Stimulated activated CD8-positive, alpha-beta memory T cell treated with anti-CD3 and anti-CD28 coated beads, Interleukin-7, amount 100 ng/mL, for 4 hours (primary cell): ENCODE measurements at regions not wholly inside any gene's neighbourhood (a gene's known extent, or its start where the extent isn't known, plus 50 kb on each side); places are given as distances from the start of the nearest gene placed in this dataset.

ENCODE experiments used
- DNase-seq, 2 donors: peaks; one replicate each; pipeline ENCODE4 v3.0.0-alpha.2; 2020; ENCODE audit warnings: low read depth in 2 of 2

DNA sequence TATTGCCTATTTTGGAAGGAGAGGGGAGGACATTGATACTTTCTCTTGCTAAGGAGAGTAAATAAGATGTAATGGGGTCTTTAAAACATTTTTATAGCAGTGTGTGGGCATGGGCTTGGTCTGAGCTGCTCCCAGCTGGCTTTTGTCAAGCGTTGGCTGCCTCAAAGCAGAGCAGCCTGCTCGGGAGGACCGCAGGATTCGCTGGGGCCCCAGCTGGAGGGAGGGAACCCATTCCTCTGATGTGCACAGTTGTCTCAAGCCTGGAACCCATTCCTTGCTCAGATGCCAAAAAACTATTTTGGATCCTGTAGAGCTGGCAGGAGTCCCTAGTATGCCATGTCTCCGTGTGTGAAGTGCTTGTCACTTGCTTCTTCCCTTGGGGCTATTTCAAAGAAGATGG, 59.4 kb upstream of the RMDN2 start:
- no peak for DNase-seq

DNA sequence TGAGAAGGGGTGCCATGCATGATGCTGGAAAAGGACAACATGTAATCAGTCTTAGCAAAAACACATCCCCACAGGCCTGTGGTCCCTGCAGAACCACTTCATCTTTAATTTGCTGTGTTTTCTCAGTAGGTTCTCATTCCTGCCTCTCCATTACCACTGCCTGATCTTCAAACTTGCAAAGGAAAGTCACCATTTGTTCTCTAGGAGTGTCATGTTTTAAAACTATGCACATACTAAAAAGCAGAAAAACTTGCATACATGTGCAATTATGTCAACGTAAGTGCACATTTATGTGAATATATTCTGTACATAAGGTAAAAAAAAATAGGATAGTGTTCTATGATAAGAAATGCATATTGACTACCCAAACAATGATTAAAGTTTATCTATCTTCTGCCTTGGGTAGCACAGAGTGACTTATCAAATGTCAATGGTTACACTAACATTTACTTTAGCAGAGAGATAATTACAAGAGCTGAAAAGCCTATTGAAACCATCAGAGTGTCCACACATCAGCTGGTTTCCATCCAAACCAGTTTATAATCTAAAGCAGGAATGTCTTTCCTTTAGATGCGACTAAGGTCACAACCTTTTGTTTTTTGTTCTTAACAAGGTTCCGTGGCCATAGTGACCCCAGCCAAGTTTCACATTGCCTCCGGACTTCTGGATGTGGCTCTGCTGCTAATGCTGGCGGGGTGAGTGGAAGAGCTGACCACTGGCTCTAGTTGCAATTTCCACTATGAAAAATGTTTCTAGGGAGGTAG, 58.7 kb upstream of the RMDN2 start:
- DNase-seq, result no peak

DNA sequence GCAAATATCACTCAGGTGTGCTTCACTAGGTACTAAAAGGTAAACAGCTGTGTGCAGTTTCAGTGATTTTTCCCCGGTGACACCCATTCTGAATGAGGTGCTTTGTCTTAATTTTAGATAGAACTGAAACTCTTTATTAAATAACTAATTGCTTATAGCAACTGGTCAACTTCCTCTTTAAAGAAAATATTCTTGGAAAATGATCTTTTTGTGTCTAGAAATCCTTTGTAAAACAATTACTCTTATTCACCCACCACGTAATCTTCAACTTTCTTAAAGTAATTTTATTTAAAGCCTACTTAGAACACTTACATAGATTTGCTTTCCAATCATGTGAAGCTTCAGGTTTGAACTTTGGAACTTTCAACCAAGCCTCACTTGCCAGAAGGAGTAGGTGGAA, 57.9 kb upstream of the RMDN2 start:
- DNase-seq, result no peak

DNA sequence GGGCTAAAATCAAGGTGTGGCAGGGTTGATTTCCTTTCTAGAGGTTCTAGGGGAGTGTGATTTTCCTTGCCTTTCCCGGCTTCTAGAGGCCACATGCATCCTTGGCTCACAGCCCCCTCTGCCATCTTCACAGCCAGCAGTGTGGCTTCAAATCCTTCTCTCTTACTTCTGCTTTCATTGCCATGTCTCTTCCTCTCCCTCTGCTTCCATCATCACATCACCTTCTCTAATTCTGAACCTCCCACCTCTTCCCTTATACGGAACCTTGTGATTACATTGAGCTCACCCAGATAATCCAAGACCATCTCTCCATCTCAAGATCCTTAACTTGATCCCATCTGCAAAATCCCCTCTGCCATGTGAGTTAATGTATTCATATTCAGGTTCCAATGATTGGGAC, 56.2 kb upstream of the RMDN2 start:
- DNase-seq, result no peak

DNA sequence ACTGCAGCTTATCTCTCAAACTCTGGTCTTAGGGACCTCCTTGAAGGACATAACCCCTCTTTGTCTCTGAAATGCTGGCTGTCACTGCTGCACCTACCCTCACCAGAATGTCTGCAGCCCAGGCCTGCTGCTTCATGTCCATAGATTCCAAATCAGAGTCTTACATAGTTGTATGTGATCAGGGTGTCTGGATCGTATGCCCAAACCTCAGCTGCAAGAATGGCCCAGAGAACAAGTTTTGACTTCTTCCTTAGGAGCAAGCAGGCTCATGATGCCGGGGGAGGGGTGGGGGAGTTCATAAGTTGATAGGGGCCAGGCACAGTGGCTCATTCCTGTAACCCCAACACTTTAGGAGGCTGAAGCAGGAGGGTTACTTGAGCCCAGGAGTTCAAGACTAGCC, 55.8 kb upstream of the RMDN2 start:
- no peak for DNase-seq

DNA sequence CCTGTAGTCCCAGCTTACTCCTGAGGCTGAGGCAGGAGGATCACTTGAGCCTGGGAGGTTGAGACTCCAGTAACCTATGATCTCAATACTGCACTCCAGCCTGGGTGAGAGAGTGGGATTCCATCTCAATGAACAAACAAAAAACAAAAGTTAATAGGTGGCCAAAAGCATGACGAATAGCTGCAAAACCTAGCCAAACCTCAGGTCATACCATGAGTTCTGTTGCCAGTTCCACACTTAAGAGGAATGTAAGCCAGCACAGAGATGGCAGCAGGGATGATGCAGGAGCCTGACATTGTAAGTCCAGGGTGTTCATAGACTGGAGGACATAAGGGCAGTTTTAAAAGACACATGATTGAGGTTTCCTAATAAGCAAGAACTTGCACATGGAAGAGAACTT, 55.3 kb upstream of the RMDN2 start:
- no peak for DNase-seq

DNA sequence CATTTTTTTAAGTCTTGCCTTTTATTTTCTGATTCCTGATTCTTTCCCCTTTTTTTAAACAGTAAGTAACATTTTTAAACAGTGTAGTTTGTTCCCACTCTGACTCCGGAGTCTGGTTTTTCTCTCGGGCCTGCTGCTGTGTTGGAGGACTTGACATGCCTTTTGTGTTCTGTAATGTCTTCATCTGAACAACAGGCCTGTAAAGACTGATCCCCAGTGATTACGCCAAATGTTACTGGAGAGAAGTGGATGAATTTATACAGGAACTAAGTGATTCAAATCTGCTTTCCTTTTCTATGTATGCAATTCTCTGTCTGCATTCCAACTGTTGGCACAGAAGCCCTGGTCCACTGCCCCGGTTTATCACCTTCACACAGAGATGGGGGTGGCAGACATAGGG, 54.3 kb upstream of the RMDN2 start:
- DNase-seq, result no peak

DNA sequence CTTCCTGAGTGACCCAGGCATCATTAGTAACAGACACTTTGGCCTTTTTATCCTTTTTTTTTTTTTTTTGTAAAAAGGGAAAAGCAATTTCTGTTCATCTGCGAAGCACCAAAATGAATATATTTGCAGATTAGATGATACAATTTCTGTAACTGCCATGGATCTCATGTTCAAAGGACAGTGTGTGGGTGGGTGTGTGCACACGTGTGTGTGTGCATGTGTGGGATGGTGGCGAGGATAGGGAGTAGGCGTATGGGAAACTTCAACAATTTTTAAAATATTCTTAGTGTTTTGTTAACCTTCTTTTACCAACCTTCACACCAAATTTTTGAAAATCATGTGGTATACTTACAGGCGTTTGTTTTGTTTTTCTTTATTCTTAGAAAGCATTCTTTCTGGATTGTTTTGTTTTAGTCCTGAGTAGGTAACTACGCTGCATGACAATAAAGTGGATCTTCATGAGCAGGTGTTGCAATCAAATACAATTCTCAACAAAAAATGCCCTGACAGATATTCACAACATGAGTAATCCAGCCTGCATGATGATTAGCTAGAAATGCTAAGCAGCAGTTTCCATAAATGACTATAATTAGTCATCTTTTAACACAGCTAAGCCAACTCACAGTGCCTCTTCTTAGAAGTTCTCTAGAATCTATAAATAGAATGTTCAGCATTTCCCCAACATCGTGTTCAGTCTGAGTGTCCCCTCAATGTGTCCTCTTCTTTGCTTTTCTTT, 53.5 kb upstream of the RMDN2 start:
- DNase-seq, result no peak

DNA sequence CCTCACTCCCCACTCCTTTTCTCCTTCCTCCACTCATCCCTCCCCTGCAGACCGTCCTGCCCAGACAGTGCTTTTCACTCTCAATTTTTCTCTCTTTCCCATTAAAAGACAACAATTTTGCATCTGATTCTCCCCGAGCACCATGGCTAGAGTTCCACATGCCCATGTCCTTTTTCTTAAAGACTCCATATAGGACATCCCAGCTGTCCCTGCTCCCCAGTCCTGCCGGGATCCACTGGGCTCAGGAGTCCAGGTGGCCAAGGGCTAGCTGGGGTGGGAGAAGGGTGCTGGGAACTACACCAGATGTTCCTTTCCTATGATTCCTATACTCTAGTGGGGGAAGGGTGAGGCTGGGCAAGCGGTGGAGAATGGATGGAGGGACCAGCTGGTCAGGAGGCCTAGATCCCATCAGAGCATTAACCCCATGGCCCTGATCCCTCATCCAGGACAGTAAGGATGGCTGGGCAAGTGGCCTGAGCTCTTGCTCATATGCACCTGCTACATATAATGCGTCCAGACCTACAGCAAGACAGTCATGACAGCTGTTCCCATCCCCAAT, 52.8 kb upstream of the RMDN2 start:
- DNase-seq, result no peak

DNA sequence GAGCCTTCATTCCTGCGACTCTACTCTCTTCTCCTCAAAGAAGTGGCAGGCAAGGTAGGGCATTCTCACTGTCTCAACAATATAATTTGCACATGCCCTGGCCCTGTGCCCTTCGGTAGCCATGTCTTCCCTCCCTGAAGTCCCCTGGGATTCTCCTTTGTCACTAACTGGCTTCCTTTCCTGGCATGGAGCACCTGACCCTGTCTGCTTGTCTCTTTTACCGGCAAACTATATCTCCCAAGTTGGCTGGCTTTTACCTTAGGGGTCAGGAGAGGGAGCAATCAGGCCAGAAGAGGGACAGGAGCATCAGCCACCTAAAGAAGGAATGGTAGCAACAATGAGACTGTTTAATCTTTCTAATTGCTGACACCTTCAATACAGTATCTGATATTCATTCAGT, 51.9 kb upstream of the RMDN2 start:
- no peak for DNase-seq

DNA sequence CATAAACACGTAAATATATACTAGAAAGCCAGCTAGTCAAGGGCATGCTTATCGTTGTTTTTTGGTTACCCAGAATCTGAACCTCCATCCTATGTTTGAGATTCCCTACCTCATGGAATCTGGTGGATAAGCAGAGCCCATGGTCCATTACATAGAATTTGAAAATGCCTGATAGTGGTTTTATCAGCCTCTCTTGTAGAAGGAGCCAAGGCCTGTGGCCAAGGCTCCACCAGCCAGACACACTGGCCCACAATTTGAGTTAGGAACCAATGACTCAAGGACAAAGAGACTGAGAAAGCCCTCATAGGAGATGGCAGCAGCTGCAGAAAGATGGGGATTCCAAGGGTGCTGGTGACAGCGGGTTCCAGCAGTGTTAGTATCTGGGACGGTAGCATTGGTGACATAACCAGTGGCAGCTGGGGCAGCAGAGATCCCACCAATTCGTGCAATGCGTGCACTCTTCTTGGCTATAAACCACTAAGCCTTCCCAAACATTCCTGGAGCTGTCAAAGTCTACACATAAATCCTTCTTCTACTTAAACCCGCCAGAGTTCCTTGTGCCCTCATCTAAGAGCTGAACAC, 51.2 kb upstream of the RMDN2 start:
- no peak for DNase-seq

DNA sequence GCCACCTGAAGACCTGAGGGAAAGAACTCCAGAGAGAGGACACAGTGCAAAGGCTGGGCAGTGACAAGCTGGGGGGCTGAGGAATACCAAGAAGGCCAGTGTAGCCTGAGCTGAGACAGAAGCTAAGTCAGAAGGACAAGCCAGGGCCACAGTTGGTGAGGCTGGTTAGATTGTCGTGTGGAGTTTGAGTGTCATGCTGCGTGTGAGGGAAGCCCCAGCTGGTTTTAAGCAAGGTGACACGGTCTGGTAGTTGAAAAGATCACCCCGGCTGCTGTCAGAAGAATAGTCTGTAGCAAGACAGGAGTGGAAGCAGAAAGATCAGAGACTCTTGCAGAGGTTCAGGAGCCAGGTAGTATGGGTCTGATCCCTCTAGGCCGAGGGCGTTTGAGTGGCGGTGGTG, 50.6 kb upstream of the RMDN2 start:
- DNase-seq, result no peak
